ENCODE measurements at regions not wholly inside any gene's neighbourhood (a gene's known extent, or its start where the extent isn't known, plus 50 kb on each side); places are given as distances from the start of the nearest gene placed in this dataset.

GRCh38 chr5:3511934-3512333 lies 83.7 kb upstream of the IRX1 start:
- no peak for TF ChIP-seq L3MBTL2 (IDR thresholded peaks at IDR 0.05)
- no peak for TF ChIP-seq EZH2 (IDR thresholded peaks at IDR 0.05; ENCODE audit: borderline replicate concordance, low read depth, low read length)
- no peak for TF ChIP-seq XRCC4 (IDR thresholded peaks at IDR 0.05; ENCODE audit: extremely low read depth, insufficient read depth, insufficient read length)
- no peak for TF ChIP-seq BCLAF1 (IDR thresholded peaks at IDR 0.05; ENCODE audit: borderline replicate concordance in 1 of 2, control insufficient read depth in 1 of 2, low read depth in 2 of 2, low read length in 1 of 2)
- TF ChIP-seq, protein P1, sequence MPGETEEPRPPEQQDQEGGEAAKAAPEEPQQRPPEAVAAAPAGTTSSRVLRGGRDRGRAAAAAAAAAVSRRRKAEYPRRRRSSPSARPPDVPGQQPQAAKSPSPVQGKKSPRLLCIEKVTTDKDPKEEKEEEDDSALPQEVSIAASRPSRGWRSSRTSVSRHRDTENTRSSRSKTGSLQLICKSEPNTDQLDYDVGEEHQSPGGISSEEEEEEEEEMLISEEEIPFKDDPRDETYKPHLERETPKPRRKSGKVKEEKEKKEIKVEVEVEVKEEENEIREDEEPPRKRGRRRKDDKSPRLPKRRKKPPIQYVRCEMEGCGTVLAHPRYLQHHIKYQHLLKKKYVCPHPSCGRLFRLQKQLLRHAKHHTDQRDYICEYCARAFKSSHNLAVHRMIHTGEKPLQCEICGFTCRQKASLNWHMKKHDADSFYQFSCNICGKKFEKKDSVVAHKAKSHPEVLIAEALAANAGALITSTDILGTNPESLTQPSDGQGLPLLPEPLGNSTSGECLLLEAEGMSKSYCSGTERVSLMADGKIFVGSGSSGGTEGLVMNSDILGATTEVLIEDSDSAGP (CRISPR knock-in tag; IDR thresholded peaks at IDR 0.05) = no peak
- TF ChIP-seq MYC (IDR thresholded peaks at IDR 0.05; ENCODE audit: low read depth, low read length) = no peak
- no peak for TF ChIP-seq MYC (CRISPR knock-in tag; IDR thresholded peaks at IDR 0.05; ENCODE audit: borderline replicate concordance, low read depth)
- no peak for TF ChIP-seq NRF1 (conservative IDR thresholded peaks at IDR 0.05 in 1 of 2, IDR thresholded peaks at IDR 0.05 in 1 of 2)
- TF ChIP-seq NFE2L1 (tag; IDR thresholded peaks at IDR 0.05; ENCODE audit: borderline replicate concordance, low read depth) = no peak
- no peak for TF ChIP-seq NR1H2 (CRISPR knock-in tag; IDR thresholded peaks at IDR 0.05)
- no peak for TF ChIP-seq SMAD1 (IDR thresholded peaks at IDR 0.05; ENCODE audit: low read depth, low read length, partially characterized antibody)
- TF ChIP-seq, protein P2, sequence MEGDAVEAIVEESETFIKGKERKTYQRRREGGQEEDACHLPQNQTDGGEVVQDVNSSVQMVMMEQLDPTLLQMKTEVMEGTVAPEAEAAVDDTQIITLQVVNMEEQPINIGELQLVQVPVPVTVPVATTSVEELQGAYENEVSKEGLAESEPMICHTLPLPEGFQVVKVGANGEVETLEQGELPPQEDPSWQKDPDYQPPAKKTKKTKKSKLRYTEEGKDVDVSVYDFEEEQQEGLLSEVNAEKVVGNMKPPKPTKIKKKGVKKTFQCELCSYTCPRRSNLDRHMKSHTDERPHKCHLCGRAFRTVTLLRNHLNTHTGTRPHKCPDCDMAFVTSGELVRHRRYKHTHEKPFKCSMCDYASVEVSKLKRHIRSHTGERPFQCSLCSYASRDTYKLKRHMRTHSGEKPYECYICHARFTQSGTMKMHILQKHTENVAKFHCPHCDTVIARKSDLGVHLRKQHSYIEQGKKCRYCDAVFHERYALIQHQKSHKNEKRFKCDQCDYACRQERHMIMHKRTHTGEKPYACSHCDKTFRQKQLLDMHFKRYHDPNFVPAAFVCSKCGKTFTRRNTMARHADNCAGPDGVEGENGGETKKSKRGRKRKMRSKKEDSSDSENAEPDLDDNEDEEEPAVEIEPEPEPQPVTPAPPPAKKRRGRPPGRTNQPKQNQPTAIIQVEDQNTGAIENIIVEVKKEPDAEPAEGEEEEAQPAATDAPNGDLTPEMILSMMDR (IDR thresholded peaks at IDR 0.05 in 2 of 3, conservative IDR thresholded peaks at IDR 0.05 in 1 of 3; ENCODE audit: insufficient read depth in 2 of 3, low read depth in 1 of 3, low read length in 3 of 3) = no peak
- TF ChIP-seq RBM39 (optimal IDR thresholded peaks at IDR 0.05; ENCODE audit: low read depth, low read length) = no peak
- no peak for TF ChIP-seq ZNF584 (CRISPR knock-in tag; IDR thresholded peaks at IDR 0.05; ENCODE audit: low read depth)
- TF ChIP-seq ZNF212 (CRISPR knock-in tag; IDR thresholded peaks at IDR 0.05) = no peak
